Trophoblast cell (in vitro differentiated cells and primary cell): ENCODE measurements at regions not wholly inside any gene's neighbourhood (a gene's known extent, or its start where the extent isn't known, plus 50 kb on each side); places are given as distances from the start of the nearest gene placed in this dataset.

Experiments used
- DNase-seq, 2 donors: peaks; one replicate each; pipeline ENCODE4 v3.0.0-alpha.2; 2016
- H2AFZ ChIP-seq: 2 replicates; pipeline ENCODE4 v1.6.1; 2013; ENCODE audit warnings: low read length, moderate library complexity, mild to moderate bottlenecking; ENCODE audit not compliant: insufficient read depth, poor library complexity
- H2AK5ac ChIP-seq: 2 replicates; pipeline ENCODE4 v1.6.1; 2013; ENCODE audit warnings: mild to moderate bottlenecking, low read length
- H2BK120ac ChIP-seq: 2 replicates; pipeline ENCODE4 v1.6.1; 2013; ENCODE audit warnings: low read length, mild to moderate bottlenecking, moderate library complexity; ENCODE audit not compliant: insufficient read depth, poor library complexity
- H2BK12ac ChIP-seq: 2 replicates; pipeline ENCODE4 v1.6.1; 2013; ENCODE audit warnings: mild to moderate bottlenecking, low read length, moderate library complexity
- H2BK5ac ChIP-seq: 2 replicates; pipeline ENCODE4 v1.6.1; 2013; ENCODE audit warnings: low read length, low read depth, moderate library complexity, mild to moderate bottlenecking; ENCODE audit not compliant: poor library complexity
- H3K14ac ChIP-seq: 2 replicates; pipeline ENCODE4 v1.6.1; 2013; ENCODE audit warnings: mild to moderate bottlenecking, low read length
- H3K18ac ChIP-seq: 2 replicates; pipeline ENCODE4 v1.6.1; 2013; ENCODE audit warnings: mild to moderate bottlenecking, low read length
- H3K23ac ChIP-seq: 2 replicates; pipeline ENCODE4 v1.6.1; 2013; ENCODE audit warnings: low read length
- H3K27ac ChIP-seq: 2 replicates; pipeline ENCODE4 v1.5.1; 2013; ENCODE audit warnings: low read depth, mild to moderate bottlenecking, inconsistent platforms, low read length, moderate library complexity
- H3K27me3 ChIP-seq: 2 replicates; pipeline ENCODE4 v1.6.1; 2013; ENCODE audit warnings: inconsistent platforms, mild to moderate bottlenecking, low read length, moderate library complexity; ENCODE audit not compliant: insufficient read depth
- H3K36me3 ChIP-seq, 2 experiments: 1 replicate in 1 of 2; 2 replicates in 1 of 2; pipeline ENCODE4 v1.6.1; 2013; ENCODE audit warnings: low read length in 2 of 2, mild to moderate bottlenecking in 2 of 2, moderate library complexity in 1 of 2; ENCODE audit not compliant: insufficient read depth in 2 of 2, control insufficient read depth in 1 of 2
- H3K4ac ChIP-seq: 2 replicates; pipeline ENCODE4 v1.6.1; 2013; ENCODE audit warnings: low read depth, mild to moderate bottlenecking, low read length, moderate library complexity
- H3K4me1 ChIP-seq, 2 experiments: 1 replicate in 1 of 2; 2 replicates in 1 of 2; pipeline ENCODE4 v1.6.1; 2013; ENCODE audit warnings: low read length in 2 of 2, mild to moderate bottlenecking in 2 of 2, moderate library complexity in 1 of 2; ENCODE audit not compliant: insufficient read depth in 2 of 2, control insufficient read depth in 1 of 2
- H3K4me2 ChIP-seq: 2 replicates; pipeline ENCODE4 v1.6.1; 2013; ENCODE audit warnings: inconsistent platforms, mild to moderate bottlenecking, low read length, moderate library complexity
- H3K4me3 ChIP-seq: 2 replicates; pipeline ENCODE4 v1.5.1; 2013; ENCODE audit warnings: mild to moderate bottlenecking, low read depth, low read length, inconsistent platforms
- H3K79me1 ChIP-seq: one replicate; pipeline ENCODE4 v1.6.1; 2013; ENCODE audit warnings: low read length
- H3K79me2 ChIP-seq: 2 replicates; pipeline ENCODE4 v1.6.1; 2013; ENCODE audit warnings: low read length, mild to moderate bottlenecking; ENCODE audit not compliant: control insufficient read depth, insufficient read depth, poor library complexity
- H3K9ac ChIP-seq: 2 replicates; pipeline ENCODE4 v1.6.1; 2013; ENCODE audit warnings: mild to moderate bottlenecking, low read length
- H3K9me3 ChIP-seq: 2 replicates; pipeline ENCODE4 v1.6.1; 2013; ENCODE audit warnings: low read depth, mild to moderate bottlenecking, control low read depth, inconsistent platforms, low read length; ENCODE audit not compliant: insufficient read depth
- H4K12ac ChIP-seq: 2 replicates; pipeline ENCODE4 v1.6.1; 2013; ENCODE audit warnings: low read depth, mild to moderate bottlenecking, low read length, moderate library complexity
- H4K8ac ChIP-seq: 2 replicates; pipeline ENCODE4 v1.6.1; 2013; ENCODE audit warnings: low read depth, mild to moderate bottlenecking, low read length, moderate library complexity
- H4K91ac ChIP-seq: one replicate; pipeline ENCODE4 v1.6.1; 2013; ENCODE audit warnings: low read depth, mild to moderate bottlenecking, low read length, moderate library complexity
- WGBS: extraction: QIAGEN DNeasy Blood & Tissue Kit; methylation state at CpG from one replicate; pipeline ENCODE4 v1.1.7; 2013; ENCODE audit warnings: missing lambda C conversion rate; ENCODE audit not compliant: insufficient read length, insufficient coverage; ENCODE audit errors: extremely low coverage; 5-methylcytosine and 5-hydroxymethylcytosine counted together

DNA sequence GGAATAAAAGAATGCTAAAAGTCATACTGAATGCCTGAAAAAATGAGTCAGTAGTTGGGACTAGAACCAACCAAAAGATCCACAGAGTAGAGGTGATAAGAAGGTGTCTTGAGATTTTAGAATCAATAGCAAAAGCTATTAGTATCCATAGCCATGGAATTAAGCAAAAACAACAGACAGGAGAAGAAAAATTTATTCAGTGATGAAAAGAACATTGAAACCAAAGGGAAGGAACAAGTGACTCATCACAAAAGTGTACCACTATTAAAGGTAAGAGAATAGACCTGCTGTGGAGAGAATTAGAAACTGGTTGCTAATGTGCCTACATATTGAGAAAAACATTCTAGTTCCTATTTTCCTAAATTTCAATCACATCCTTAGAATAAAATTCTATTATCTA lies 182.0 kb upstream of the NEIL3 start:
- no peak overlapping the region for H4K12ac ChIP-seq
- H3K36me3 ChIP-seq: no peaks in the 10 kb centered on the region
- no peak overlapping the region for H3K4me3 ChIP-seq
- H3K14ac ChIP-seq: no peak overlapping the region
- H3K4me2 ChIP-seq: no peak overlapping the region
- no peak overlapping the region for H3K9ac ChIP-seq
- no peak overlapping the region for H2AFZ ChIP-seq
- peaks cover 2% of the 10 kb centered on the region for H3K9me3 ChIP-seq
- peak in 1 of 2 donors; percentile 28 for DNase-seq
- H2BK120ac ChIP-seq: no peak overlapping the region
- H4K91ac ChIP-seq: no peak overlapping the region
- H3K23ac ChIP-seq: no peak overlapping the region
- no peaks in the 10 kb centered on the region for H3K79me2 ChIP-seq
- H4K8ac ChIP-seq: no peak overlapping the region
- H2BK5ac ChIP-seq: no peak overlapping the region
- no peak overlapping the region for H3K18ac ChIP-seq
- H3K27me3 ChIP-seq: no peaks in the 10 kb centered on the region
- no peak overlapping the region for H3K4ac ChIP-seq
- no peak overlapping the region for H3K27ac ChIP-seq
- H2BK12ac ChIP-seq: no peak overlapping the region
- no peaks in the 10 kb centered on the region for H3K4me1 ChIP-seq
- no peaks in the 10 kb centered on the region for H3K79me1 ChIP-seq
- H2AK5ac ChIP-seq: no peak overlapping the region

DNA sequence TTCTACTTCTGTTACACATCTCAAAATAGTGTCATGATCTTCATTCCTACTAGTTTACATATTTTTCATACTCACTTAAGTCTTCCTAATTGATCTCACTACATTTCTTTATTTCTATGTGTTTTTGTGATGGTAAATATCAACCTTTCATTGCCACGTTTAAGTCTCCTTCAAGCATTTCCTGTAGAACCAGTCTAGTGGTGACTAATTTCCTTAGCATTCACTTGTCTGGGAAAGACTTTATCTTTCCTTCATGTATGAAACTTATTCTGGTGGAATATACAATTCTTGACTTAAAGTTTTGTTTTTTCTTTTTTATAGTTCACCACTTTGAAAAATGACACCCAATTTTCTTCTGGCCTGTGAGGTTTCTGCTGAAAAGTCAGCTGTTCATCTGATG lies 181.4 kb upstream of the NEIL3 start:
- H3K18ac ChIP-seq: no peak overlapping the region
- no peak overlapping the region for H3K4ac ChIP-seq
- H3K14ac ChIP-seq: no peak overlapping the region
- H2AFZ ChIP-seq: no peak overlapping the region
- H3K4me3 ChIP-seq: no peak overlapping the region
- no peaks in the 10 kb centered on the region for H3K36me3 ChIP-seq
- no peak overlapping the region for H4K12ac ChIP-seq
- H4K8ac ChIP-seq: no peak overlapping the region
- no peaks in the 10 kb centered on the region for H3K27me3 ChIP-seq
- H3K9ac ChIP-seq: no peak overlapping the region
- H3K23ac ChIP-seq: no peak overlapping the region
- no peak overlapping the region for H2BK5ac ChIP-seq
- no peaks in the 10 kb centered on the region for H3K79me1 ChIP-seq
- H2BK12ac ChIP-seq: no peak overlapping the region
- H3K4me2 ChIP-seq: no peak overlapping the region
- peak; percentile 15 to 80 for DNase-seq
- H2BK120ac ChIP-seq: no peak overlapping the region
- no peak overlapping the region for H2AK5ac ChIP-seq
- peaks cover 2% of the 10 kb centered on the region for H3K9me3 ChIP-seq
- no peaks in the 10 kb centered on the region for H3K79me2 ChIP-seq
- H4K91ac ChIP-seq: no peak overlapping the region
- no peaks in the 10 kb centered on the region for H3K4me1 ChIP-seq
- H3K27ac ChIP-seq: no peak overlapping the region
- WGBS: no CpG with 5 or more reads among the region's 1 CpG

DNA sequence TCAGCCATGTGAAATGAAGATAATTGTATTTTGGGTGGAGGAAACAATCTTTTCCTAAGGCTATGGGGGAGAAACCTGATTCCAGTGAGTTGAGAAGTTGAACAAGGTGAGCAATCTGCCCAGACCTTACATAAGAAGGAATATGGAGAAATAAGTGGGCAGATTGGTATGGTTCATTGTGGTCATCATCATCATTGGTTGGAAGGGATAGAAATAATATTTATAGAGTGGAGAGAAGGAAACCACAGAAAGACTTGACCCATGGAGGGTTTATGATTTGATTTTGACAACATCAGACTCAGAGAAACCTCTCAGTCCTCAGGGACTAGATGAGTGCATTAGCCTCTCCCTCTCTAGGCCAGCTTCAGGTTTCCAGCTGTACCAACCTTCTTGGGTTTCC lies 177.9 kb upstream of the NEIL3 start:
- Histone ChIP-seq H3K4me1 (no peaks in the 10 kb centered on the region), H4K8ac (no peak overlapping the region), H3K4ac (no peak overlapping the region), H3K23ac (no peak overlapping the region), H2BK120ac (no peak overlapping the region), H3K27ac (no peak overlapping the region), H4K91ac (no peak overlapping the region), H2AK5ac (no peak overlapping the region), H3K79me2 (no peaks in the 10 kb centered on the region), H3K4me3 (no peak overlapping the region), H3K4me2 (no peak overlapping the region), H2BK5ac (no peak overlapping the region), H3K27me3 (no peaks in the 10 kb centered on the region), H3K36me3 (no peaks in the 10 kb centered on the region), H2AFZ (no peak overlapping the region), H3K9me3 (peaks cover 5% of the 10 kb centered on the region), H4K12ac (no peak overlapping the region), H3K79me1 (no peaks in the 10 kb centered on the region), H3K14ac (no peak overlapping the region), H3K18ac (no peak overlapping the region), H2BK12ac (no peak overlapping the region), H3K9ac (no peak overlapping the region)
- no peak for DNase-seq

DNA sequence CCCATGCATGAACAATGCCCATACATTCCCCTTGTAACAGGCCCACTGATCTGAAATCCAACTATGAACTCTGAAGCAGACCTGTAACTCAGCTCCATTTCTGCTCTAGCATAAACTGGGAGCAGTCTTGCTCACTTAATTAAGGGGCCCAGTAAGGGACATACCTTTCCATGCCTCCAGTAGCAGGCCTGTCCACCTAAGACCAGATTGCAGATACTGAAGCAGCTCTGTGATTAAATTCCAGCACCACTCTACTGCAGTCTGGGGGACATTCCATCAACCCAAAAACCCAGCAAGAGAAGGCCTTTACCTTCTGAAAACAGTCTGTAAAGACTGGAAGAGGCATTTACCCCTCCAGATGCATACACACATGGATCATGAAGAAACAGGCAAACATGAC lies 162.0 kb upstream of the NEIL3 start:
- Histone ChIP-seq H3K9ac (no peak overlapping the region), H4K8ac (no peak overlapping the region), H2BK120ac (no peak overlapping the region), H3K79me2 (no peaks in the 10 kb centered on the region), H2BK5ac (no peak overlapping the region), H2AK5ac (no peak overlapping the region), H3K4ac (no peak overlapping the region), H3K27me3 (no peaks in the 10 kb centered on the region), H3K23ac (no peak overlapping the region), H3K4me1 (no peaks in the 10 kb centered on the region), H3K27ac (no peak overlapping the region), H3K9me3 (no peaks in the 10 kb centered on the region), H3K36me3 (no peaks in the 10 kb centered on the region), H3K4me2 (no peak overlapping the region), H4K91ac (no peak overlapping the region), H3K18ac (no peak overlapping the region), H2BK12ac (no peak overlapping the region), H4K12ac (no peak overlapping the region), H2AFZ (no peak overlapping the region), H3K14ac (no peak overlapping the region), H3K4me3 (no peak overlapping the region), H3K79me1 (no peaks in the 10 kb centered on the region)
- DNase-seq: no peak

DNA sequence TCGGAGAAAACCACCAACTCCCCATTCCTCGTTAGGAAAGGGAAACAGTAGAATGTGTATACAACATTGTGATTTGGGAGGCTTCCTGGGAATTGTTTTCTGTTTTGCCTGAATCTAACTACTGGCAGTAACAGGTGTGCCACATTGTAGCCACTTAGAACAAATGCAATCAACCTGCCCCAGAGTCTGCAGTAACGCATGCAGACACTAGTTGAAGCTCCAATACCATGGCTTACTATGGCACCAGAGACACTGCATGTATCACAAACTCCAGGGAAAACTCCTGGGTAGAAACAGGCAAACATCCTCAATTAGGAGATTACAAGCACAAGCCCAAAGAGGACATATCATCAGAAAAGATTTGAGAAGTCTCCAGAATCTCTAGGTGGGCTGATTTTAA lies 154.2 kb upstream of the NEIL3 start:
- Histone ChIP-seq H3K23ac (no peak overlapping the region), H4K91ac (no peak overlapping the region), H3K36me3 (no peaks in the 10 kb centered on the region), H3K14ac (no peak overlapping the region), H3K27me3 (no peaks in the 10 kb centered on the region), H3K27ac (no peak overlapping the region), H3K9me3 (peaks cover 3% of the 10 kb centered on the region), H3K79me2 (no peaks in the 10 kb centered on the region), H3K4ac (no peak overlapping the region), H3K79me1 (no peaks in the 10 kb centered on the region), H2BK5ac (no peak overlapping the region), H2AFZ (no peak overlapping the region), H3K4me2 (no peak overlapping the region), H2BK12ac (no peak overlapping the region), H2AK5ac (no peak overlapping the region), H3K4me3 (no peak overlapping the region), H2BK120ac (no peak overlapping the region), H4K8ac (no peak overlapping the region), H3K9ac (no peak overlapping the region), H3K18ac (no peak overlapping the region), H4K12ac (no peak overlapping the region), H3K4me1 (no peaks in the 10 kb centered on the region)
- DNase-seq: no peak
- no CpG with 5 or more reads among the region's 3 CpGs for WGBS
